HG03175 (cell line): ENCODE measurements at regions not wholly inside any gene's neighbourhood (a gene's known extent, or its start where the extent isn't known, plus 50 kb on each side); places are given as distances from the start of the nearest gene placed in this dataset.
A peak's percentile ranks its signal among the peaks of the same experiment; 100 is the strongest.

Experiments used
- ATAC-seq: cut with Tn5 transposase; IDR thresholded peaks from one replicate; pipeline ENCODE4 v1.9.1; 2021; ENCODE audit warnings: mild to moderate bottlenecking, moderate library complexity; ENCODE audit not compliant: unreplicated experiment

DNA sequence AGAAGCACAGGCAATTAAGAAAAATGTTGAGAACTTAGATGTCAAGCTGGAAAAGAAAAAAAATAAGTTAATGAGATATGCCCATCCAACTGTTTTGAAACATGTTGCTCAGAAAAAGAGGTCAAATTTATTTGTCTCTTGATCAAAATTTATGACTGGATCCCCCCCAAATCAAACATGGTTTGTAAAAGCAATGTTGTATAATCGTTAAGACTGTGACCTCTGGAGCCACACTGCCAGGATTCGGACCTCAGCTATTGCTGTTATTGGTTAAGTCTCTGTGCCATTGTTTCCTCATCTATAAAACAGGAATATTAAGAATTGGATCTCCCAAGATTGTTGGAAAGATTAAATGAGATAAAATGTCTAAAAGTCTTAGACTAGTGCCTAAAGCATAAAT lies 51.9 kb upstream of the LRRK2 start:
- ATAC-seq = no peak

DNA sequence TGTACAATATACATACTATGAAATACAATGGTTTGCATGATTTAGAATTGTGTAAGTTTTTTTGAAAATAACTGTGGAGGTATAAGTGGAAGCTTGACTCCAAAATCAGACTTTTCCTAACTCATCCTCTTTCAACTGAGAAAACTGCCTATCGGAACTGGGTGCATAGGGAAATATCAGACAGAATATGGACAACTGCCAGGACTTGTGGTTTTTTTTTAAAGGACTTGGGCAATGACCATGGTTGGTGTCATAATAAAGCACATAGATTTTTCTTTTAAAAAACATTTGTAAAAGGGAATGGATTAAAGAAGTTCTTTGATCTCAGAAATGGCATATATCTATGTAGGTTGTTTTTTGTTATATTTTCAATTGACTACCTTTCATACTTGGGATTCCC lies 53.3 kb upstream of the LRRK2 start:
- no peak for ATAC-seq

DNA sequence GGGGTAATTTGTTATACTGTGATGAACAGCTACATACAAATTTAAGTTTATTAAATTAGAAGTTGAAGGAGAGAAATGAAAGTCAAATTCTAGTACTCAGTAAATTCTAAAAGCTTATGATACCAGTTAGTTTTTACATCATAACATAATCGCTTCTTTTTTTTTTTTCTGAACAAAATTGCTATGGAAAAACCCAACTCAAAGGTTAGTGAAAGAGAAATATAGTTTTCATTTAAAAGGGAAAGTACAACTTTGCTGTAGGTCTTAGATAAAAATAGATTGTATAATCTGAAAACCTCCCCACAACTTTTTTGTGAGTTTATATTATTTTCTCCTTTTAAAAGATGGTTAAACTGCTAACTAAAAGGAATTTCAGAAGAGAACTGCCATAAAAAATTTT lies 53.7 kb upstream of the LRRK2 start:
- ATAC-seq = no peak

DNA sequence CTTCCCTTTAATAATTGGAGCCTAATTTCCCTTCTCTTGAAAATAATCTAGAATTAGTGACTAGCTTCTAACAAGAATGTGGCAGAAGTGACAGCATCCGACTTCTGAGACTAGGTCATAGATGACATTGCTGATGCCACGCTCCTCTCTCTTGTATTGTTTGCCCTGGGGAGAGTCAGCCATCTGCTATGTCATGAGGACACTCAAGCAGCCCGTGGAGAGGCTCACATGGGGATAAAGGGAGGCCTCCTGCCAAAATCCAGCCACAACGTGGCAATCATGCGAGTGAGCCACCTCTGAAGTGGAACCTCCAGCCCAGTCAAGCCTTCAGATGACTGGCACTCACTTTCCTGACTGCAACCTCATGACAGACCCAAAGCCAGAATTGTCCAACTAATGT lies 54.2 kb upstream of the LRRK2 start:
- ATAC-seq = no peak

DNA sequence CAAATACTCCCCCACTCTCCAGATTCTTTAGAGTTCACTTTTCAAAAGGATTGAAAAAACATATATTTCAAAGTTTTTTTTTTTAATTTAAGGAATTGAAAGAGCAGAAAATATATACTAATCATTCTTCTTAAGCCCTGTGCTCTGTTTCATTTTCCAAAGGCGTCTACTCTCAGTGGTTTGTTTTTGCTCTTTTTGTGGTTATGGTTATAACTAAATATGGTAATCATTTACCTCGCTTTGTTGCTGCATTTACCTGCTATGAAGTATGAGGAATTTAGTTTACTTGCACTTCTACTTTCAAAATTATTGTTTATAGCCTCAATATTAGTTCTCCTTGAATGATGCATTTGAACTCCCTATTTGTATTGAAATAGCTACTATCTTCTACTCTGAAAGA lies 55.9 kb upstream of the LRRK2 start:
- ATAC-seq = peak; percentile 95

DNA sequence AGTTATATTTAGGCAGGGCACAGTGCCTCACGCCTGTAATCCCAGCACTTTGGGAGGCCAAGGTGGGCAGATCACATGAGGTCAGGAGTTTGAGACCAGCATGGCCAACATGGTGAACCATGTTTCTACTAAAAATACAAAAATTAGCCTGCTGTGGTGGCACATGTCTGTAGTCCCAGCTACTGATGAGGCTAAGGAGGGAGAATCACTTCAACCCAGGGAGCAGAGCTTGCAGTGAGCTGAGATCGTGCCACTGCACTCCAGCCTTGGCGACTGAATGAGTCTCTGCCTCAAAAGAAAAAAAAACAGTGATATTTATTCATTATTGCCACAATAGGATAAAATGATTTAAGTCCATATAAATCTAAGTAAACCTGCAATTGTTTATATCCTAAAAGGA lies 56.4 kb upstream of the LRRK2 start:
- peak; percentile 35 for ATAC-seq

DNA sequence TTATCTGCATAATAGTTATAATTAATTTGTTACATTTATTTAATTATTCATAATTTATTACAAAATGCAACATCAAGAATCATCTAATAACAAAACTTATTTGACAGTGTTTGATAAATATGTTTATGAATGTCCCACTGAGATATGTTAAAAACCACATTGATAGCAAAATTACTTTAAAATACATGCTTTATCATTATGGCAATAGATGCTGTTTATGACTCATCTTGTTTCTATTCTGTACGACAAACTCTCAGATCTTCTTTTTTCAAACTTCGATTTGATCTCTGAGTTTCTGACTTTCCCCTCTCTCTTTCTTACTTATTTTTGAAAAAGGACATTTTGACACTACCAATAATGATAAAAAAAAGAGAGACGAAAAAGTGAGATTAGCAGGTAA lies 56.8 kb upstream of the LRRK2 start:
- ATAC-seq = peak; percentile 62

DNA sequence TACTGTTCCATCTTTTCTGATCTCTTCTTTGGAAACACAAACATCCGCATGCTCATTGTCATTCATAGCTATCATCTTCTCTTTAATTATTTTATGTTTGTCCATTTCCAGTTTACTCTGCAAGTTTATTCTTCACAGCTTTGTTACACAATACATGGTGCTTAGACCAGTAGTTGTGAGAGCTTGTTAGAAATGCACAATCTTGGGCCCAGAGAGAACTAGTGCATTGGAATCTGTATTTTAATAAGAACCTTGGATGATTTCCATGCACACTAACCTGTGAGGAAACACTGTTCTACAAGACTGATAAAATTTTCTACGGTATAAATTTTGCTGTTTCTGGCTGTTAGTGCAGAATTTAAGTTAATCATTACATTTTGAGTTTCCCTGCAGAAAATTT lies 59.3 kb upstream of the SLC2A13 start:
- no peak for ATAC-seq

DNA sequence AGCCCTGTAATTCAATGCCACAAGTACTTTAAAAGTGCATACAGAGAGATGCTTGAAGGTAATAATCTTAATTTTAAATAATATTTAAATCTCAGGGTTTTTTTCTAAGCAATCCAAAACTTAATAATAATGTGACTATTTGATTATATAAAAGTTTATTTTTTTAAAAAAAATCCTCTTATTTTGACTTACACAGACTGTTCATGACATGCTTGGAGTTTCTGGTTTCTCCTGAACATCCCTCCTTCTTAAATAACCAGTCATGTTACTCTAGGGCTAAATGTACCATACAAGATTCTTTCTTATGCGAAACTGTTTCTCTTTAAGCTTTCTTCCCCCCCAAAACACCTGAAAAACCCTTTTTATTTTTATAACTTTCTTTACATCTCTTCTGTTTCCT lies 58.2 kb upstream of the SLC2A13 start:
- ATAC-seq = no peak

DNA sequence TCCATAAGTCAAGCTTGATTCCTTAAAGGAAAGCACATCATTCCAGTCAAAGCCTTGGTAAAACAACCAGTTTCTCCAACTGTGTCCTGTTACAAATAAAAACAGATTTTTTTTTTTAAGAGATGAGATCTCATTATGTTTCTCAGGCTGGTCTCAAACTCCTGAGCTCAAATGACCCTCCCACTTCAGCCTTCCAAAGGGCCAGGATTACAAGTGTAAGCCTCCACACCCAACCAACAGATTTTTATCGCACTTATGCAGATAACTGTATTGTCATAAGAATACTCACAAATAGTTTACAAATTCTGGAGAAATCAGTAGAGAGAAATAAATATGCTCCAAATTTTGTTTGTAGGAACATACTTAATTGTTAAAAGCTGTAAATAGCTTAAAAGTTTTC lies 56.2 kb upstream of the SLC2A13 start:
- ATAC-seq = no peak

DNA sequence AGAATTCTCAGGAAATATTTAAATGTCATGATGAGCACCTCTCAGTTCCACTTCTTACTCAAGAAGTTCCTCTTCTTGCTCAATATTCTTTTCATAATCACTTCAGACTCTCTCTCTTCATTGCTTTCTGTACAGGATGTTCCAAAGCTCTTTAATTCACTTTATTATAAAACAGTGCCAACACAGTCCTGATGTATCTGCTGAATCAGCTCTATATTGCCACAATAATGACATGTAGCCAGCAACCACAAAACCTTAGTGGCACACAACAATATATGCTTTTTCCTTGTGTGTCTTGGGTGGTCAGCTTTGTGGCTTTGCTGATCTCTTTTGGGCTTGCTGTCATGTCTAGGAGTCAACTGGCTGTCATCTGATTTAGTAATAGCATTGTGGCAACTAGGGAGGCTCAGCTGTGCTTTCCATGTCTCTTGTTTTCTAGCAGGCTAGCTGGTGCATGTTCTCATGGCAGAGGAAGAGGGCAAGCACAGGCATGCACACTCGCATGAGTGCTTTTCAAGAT lies 52.8 kb upstream of the SLC2A13 start:
- peak; percentile 33 for ATAC-seq

DNA sequence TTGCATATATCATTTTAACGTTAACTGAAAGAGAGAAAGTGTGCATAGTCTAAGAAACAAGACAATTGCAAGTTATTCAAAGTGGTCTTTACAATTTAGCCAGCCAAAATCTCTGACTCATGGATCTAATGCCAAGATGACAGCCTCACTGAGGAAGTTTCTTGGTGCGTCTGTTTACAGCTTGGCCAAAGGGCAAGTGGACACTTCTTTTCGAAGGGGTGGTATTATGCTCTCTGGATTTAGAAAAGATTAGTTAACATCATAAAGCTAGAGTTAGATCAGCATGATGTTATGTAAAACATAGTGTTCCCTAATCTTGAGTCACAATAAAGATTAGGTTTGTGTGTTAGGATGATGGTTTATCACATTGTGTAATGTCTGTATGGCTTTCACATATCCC lies 51.5 kb upstream of the SLC2A13 start:
- no peak for ATAC-seq

DNA sequence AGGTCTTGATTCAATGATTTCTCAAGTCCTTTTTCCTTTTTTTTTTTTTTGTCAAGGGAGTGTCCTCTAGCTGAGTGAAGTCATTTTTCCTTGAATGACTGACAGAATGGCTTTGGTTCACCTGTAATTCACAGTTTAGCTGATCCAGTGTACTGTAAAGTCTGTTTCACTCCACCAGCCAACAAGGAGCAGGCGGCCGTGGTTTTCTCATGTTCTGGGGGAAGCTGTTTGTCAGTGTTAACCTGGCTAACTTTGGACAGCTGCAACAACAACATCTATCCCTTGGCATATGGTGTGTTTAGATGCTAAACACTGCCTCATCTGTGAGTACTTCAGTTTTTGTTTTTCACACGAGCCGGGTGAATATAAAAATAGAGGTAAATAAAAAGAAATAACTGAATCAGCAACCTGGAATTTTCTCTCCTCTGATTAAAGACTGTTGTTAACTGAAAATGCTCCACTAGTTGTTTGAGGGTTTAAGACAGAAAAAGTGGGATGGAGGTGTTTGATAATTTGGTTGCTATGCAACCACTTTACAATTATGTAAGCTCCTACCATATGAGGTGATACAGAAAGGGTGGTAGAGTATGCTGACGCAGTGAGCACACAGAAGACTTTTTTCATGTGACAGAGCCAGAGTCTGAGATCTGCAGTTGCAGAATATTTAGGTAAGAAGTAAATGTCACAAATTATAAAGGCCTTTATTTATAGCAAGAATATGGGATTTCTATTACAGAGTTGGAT lies 50.3 kb upstream of the SLC2A13 start:
- ATAC-seq = peak; percentile 63
